ENCODE measurements at regions not wholly inside any gene's neighbourhood (a gene's known extent, or its start where the extent isn't known, plus 50 kb on each side); places are given as distances from the start of the nearest gene placed in this dataset.

- TF ChIP-seq CTCF (IDR thresholded peaks at IDR 0.05; ENCODE audit: low read length, missing control alignments) = no peak
- no peak for DNase-seq (ENCODE audit: low read depth)
- H3K4me3 ChIP-seq (replicated peaks; ENCODE audit: low read depth, low read length) = no peak overlapping the region
These were observed 238.7 kb downstream of the MATN1 start for GRCh38 chr1:30484668-30485067.

- H3K4me3 ChIP-seq (replicated peaks; ENCODE audit: low read depth, low read length) = no peak overlapping the region
- TF ChIP-seq CTCF (IDR thresholded peaks at IDR 0.05; ENCODE audit: low read length, missing control alignments) = no peak
- no peak for DNase-seq (ENCODE audit: low read depth)
These were observed 243.8 kb downstream of the MATN1 start for GRCh38 chr1:30479575-30479974.

GRCh38 chr1:30478799-30479563 lies 244.4 kb downstream of the MATN1 start:
- DNase-seq (ENCODE audit: low read depth) = no peak
- no peak for TF ChIP-seq CTCF (IDR thresholded peaks at IDR 0.05; ENCODE audit: low read length, missing control alignments)
- no peak overlapping the region for H3K4me3 ChIP-seq (replicated peaks; ENCODE audit: low read depth, low read length)

GRCh38 chr1:30478283-30478682 lies 245.1 kb downstream of the MATN1 start:
- no peak overlapping the region for H3K4me3 ChIP-seq (replicated peaks; ENCODE audit: low read depth, low read length)
- no peak for TF ChIP-seq CTCF (IDR thresholded peaks at IDR 0.05; ENCODE audit: low read length, missing control alignments)
- no peak for DNase-seq (ENCODE audit: low read depth)

GRCh38 chr1:30477588-30477987 lies 245.8 kb downstream of the MATN1 start:
- no peak for TF ChIP-seq CTCF (IDR thresholded peaks at IDR 0.05; ENCODE audit: low read length, missing control alignments)
- DNase-seq (ENCODE audit: low read depth) = no peak

GRCh38 chr1:30476911-30477459 lies 246.4 kb downstream of the MATN1 start:
- no peak overlapping the region for H3K4me3 ChIP-seq (replicated peaks; ENCODE audit: low read depth, low read length)
- no peak for TF ChIP-seq CTCF (IDR thresholded peaks at IDR 0.05; ENCODE audit: low read length, missing control alignments)
- DNase-seq (ENCODE audit: low read depth) = no peak

More at GRCh38 chr1:30477588-30477987, 245.8 kb downstream of the MATN1 start:
- no peak overlapping the region for H3K4me3 ChIP-seq (replicated peaks; ENCODE audit: low read depth, low read length)

- H3K4me3 ChIP-seq (replicated peaks; ENCODE audit: low read depth, low read length) = no peak overlapping the region
- no peak for TF ChIP-seq CTCF (IDR thresholded peaks at IDR 0.05; ENCODE audit: low read length, missing control alignments)
- no peak for DNase-seq (ENCODE audit: low read depth)
These were observed 246.9 kb downstream of the MATN1 start for GRCh38 chr1:30476476-30476875.

Data from fibroblast of pulmonary artery (primary cell).